Endothelial cell of umbilical vein (primary cell): ENCODE measurements at regions not wholly inside any gene's neighbourhood (a gene's known extent, or its start where the extent isn't known, plus 50 kb on each side); places are given as distances from the start of the nearest gene placed in this dataset.

Experiments used
- BruUV-seq: library from RNA; stranded (reverse); fragments of 400-500 nt; replicated peaks from 2 replicates; lab custom pipeline; 2021; lab: Mats Ljungman, UMichigan
- CTCF ChIA-PET: fragments of 300-600, 350-600 bp; sonication (Branson Sonifier 250); formaldehyde crosslinking; loops from one replicate; lab custom pipeline; 2021; ENCODE audit warnings: antibody characterized with exemption, inconsistent platforms; lab: Charles Lee
- POLR2A ChIA-PET: fragments of 300-600, 350-600 bp; sonication (Branson Sonifier 250); formaldehyde crosslinking; loops from one replicate; lab custom pipeline; 2021; ENCODE audit warnings: antibody characterized with exemption, inconsistent platforms; lab: Charles Lee
- DNase-seq: peaks from one replicate; pipeline ENCODE4 v3.0.0-alpha.2; 2011; ENCODE audit warnings: low read depth, low spot score
- FAIRE-seq: peaks from 2 replicates; lab custom pipeline; 2011; peaks lifted over from hg19 to GRCh38; lab: Jason Lieb, UNC
- H2AFZ ChIP-seq: 2 replicates; pipeline ENCODE4 v1.6.0; 2012; ENCODE audit warnings: low read depth, low read length, control low read depth, inconsistent platforms
- H3K27ac ChIP-seq: 2 replicates; pipeline ENCODE4 v1.5.1; 2011; ENCODE audit warnings: low read depth, mild to moderate bottlenecking, control low read depth, low read length, moderate library complexity; ENCODE audit not compliant: insufficient read depth
- H3K27me3 ChIP-seq, 2 experiments: 2 replicates each; pipeline versions ENCODE4 v1.6.0 to v1.6.1; 2011; ENCODE audit warnings: low read length in 2 of 2, mixed read lengths in 1 of 2; ENCODE audit not compliant: control insufficient read depth in 2 of 2, insufficient read depth in 2 of 2
- H3K36me3 ChIP-seq, 2 experiments: 2 replicates in 1 of 2; 3 replicates in 1 of 2; pipeline ENCODE4 v1.5.1; 2011; ENCODE audit warnings: low read length in 2 of 2, mild to moderate bottlenecking in 1 of 2, moderate library complexity in 1 of 2; ENCODE audit not compliant: control insufficient read depth in 2 of 2, insufficient read depth in 2 of 2; ENCODE audit errors: extremely low read depth in 1 of 2
- H3K4me1 ChIP-seq: 3 replicates; pipeline ENCODE4 v1.5.1; 2011; ENCODE audit warnings: mild to moderate bottlenecking, low read length; ENCODE audit not compliant: control insufficient read depth, insufficient read depth; ENCODE audit errors: extremely low read depth
- H3K4me2 ChIP-seq: 2 replicates; pipeline ENCODE4 v1.6.1; 2011; ENCODE audit warnings: low read length, control low read depth, mixed read lengths; ENCODE audit not compliant: insufficient read depth
- H3K4me3 ChIP-seq, 3 experiments: fragments of 200-600 bp in 1 of 3; sonication (generic), shearing (Covaris generic) in 1 of 3; replicated peaks in 1 of 3; 2 replicates each; pipeline ENCODE4 v1.5.1; 2011 to 2016; ENCODE audit warnings: control low read depth in 3 of 3, low read length in 3 of 3, mild to moderate bottlenecking in 2 of 3, inconsistent platforms in 1 of 3, low read depth in 1 of 3, moderate library complexity in 1 of 3; ENCODE audit not compliant: insufficient read depth in 1 of 3
- H3K79me2 ChIP-seq: 2 replicates; pipeline ENCODE4 v1.6.0; 2012; ENCODE audit warnings: low read length, inconsistent platforms; ENCODE audit not compliant: control insufficient read depth, insufficient read depth
- H3K9ac ChIP-seq: replicated peaks from 2 replicates; pipeline ENCODE3; 2011; ENCODE audit warnings: low read length, control low read depth; ENCODE audit not compliant: insufficient read depth; ENCODE audit errors: extremely low read depth
- H3K9me1 ChIP-seq: replicated peaks from 3 replicates; pipeline ENCODE4 v1.6.0; 2011; ENCODE audit warnings: mild to moderate bottlenecking, low read length; ENCODE audit not compliant: control insufficient read depth, insufficient read depth; ENCODE audit errors: extremely low read depth
- H3K9me3 ChIP-seq: replicated peaks from 2 replicates; pipeline ENCODE4 v1.5.1; 2012; ENCODE audit warnings: low read length, inconsistent platforms; ENCODE audit not compliant: control insufficient read depth, insufficient read depth
- H4K20me1 ChIP-seq: replicated peaks from 2 replicates; pipeline ENCODE3; 2011; ENCODE audit warnings: mild to moderate bottlenecking, low read length; ENCODE audit not compliant: control insufficient read depth, insufficient read depth; ENCODE audit errors: extremely low read depth
- EZH2 ChIP-seq: IDR thresholded peaks from 2 replicates; pipeline ENCODE4 v1.6.1; 2012; ENCODE audit warnings: borderline replicate concordance, low read depth, mild to moderate bottlenecking, moderate library complexity, low read length, inconsistent platforms; ENCODE audit not compliant: severe bottlenecking
- FOS ChIP-seq: IDR thresholded peaks from 2 replicates; pipeline ENCODE4 v1.6.1; 2011; ENCODE audit warnings: mild to moderate bottlenecking, low read length, moderate library complexity, borderline replicate concordance; ENCODE audit not compliant: insufficient read depth
- GATA2 ChIP-seq: IDR thresholded peaks from 2 replicates; pipeline ENCODE4 v1.7.0; 2011; ENCODE audit warnings: low read depth, mild to moderate bottlenecking, moderate library complexity, mixed read lengths, low read length; ENCODE audit not compliant: insufficient read length, insufficient read depth
- JUN ChIP-seq: IDR thresholded peaks from 2 replicates; pipeline ENCODE4 v1.6.1; 2011; ENCODE audit warnings: borderline replicate concordance, low read depth; ENCODE audit not compliant: insufficient read length, insufficient read depth
- MYC ChIP-seq: IDR thresholded peaks from one replicate; pipeline ENCODE4 v1.6.1; 2011; ENCODE audit warnings: mild to moderate bottlenecking, low read depth, low read length
- POLR2A ChIP-seq: IDR thresholded peaks from 2 replicates; pipeline ENCODE4 v1.6.1; 2012; ENCODE audit warnings: low read depth, mild to moderate bottlenecking, control low read depth, low read length
- POLR2AphosphoS5 ChIP-seq: IDR thresholded peaks from 2 replicates; pipeline ENCODE4 v1.6.1; 2012; ENCODE audit warnings: low read depth, mild to moderate bottlenecking, control low read depth, low read length, moderate library complexity; ENCODE audit not compliant: insufficient read depth
- dilution Hi-C: fragments of 300-500 bp; cut with MboI; formaldehyde crosslinking; loops from one replicate; pipeline ENCODE4 v1.15.0; 2019; ENCODE audit warnings: low sequenced_read_pairs; ENCODE audit not compliant: extremely low pct_ligation_motif_present
- intact Hi-C: fragments of 100-400 bp; cut with micrococcal nuclease; formaldehyde crosslinking; loops from one replicate; pipeline ENCODE4 v1.10.0; 2022
- TF ChIP-seq, protein P1 (sequence below), 2 donors: IDR thresholded peaks; 1 replicate in 1 of 2; 2 replicates in 1 of 2; pipeline ENCODE4 v1.5.1; 2011; ENCODE audit warnings: low read length in 2 of 2, mild to moderate bottlenecking in 2 of 2, moderate library complexity in 2 of 2, control low read depth in 1 of 2, inconsistent platforms in 1 of 2, low read depth in 1 of 2; ENCODE audit not compliant: insufficient read depth in 1 of 2; ENCODE audit errors: extremely low read depth in 1 of 2
- TF ChIP-seq, protein P2 (sequence below): IDR thresholded peaks from 2 replicates; pipeline ENCODE4 v1.6.1; 2011; ENCODE audit not compliant: insufficient read depth, insufficient read length

DNA sequence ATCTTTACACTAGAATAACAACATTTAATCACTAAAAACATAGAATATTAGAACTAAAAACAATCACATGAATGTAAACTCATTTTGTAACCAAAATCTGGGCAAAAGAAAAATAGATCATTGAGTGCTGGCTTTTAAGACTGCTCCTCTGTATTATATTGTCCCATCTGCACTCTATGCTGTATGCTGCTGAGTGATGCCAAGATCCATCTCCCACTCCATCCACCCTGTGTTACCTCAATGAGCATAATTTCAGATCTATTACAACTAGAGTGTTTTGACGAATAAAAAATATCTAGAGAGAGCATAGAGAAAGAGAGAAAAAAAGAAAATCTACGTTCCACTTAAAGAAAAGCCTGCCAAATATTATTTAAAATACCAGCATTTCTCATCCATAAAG, 1060.4 kb downstream of the ZPLD1 start:
- POLR2A ChIA-PET = no interaction called here

More for the DNA sequence above, 1060.4 kb downstream of the ZPLD1 start:
- H3K9me1 ChIP-seq = no peaks in the 10 kb centered on the region
- intact Hi-C loops (no loop called here), dilution Hi-C loops (no loop called here)
- CTCF ChIA-PET = no interaction called here
- H4K20me1 ChIP-seq = no peaks in the 10 kb centered on the region
- H3K79me2 ChIP-seq = no peaks in the 10 kb centered on the region
- no peaks in the 10 kb centered on the region for H3K36me3 ChIP-seq
- BruUV-seq = no TSS peak
- no peak overlapping the region for H3K4me3 ChIP-seq
- no peaks in the 10 kb centered on the region for H3K27me3 ChIP-seq
- no peak overlapping the region for H3K4me2 ChIP-seq
- H2AFZ ChIP-seq = no peak overlapping the region
- DNase-seq (no peak), FAIRE-seq (no peak)
- no peaks in the 10 kb centered on the region for H3K4me1 ChIP-seq
- no peak overlapping the region for H3K9ac ChIP-seq
- H3K27ac ChIP-seq = no peak overlapping the region
- H3K9me3 ChIP-seq = peaks cover 5% of the 10 kb centered on the region
- TF ChIP-seq, protein P1, sequence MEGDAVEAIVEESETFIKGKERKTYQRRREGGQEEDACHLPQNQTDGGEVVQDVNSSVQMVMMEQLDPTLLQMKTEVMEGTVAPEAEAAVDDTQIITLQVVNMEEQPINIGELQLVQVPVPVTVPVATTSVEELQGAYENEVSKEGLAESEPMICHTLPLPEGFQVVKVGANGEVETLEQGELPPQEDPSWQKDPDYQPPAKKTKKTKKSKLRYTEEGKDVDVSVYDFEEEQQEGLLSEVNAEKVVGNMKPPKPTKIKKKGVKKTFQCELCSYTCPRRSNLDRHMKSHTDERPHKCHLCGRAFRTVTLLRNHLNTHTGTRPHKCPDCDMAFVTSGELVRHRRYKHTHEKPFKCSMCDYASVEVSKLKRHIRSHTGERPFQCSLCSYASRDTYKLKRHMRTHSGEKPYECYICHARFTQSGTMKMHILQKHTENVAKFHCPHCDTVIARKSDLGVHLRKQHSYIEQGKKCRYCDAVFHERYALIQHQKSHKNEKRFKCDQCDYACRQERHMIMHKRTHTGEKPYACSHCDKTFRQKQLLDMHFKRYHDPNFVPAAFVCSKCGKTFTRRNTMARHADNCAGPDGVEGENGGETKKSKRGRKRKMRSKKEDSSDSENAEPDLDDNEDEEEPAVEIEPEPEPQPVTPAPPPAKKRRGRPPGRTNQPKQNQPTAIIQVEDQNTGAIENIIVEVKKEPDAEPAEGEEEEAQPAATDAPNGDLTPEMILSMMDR (IDR thresholded peaks at IDR 0.05; ENCODE audit: extremely low read depth in 1 of 2, insufficient read depth in 1 of 2, low read depth in 1 of 2, low read length in 2 of 2) = no peak
- no peak for TF ChIP-seq MYC
- no peak for TF ChIP-seq POLR2A
- no peak for TF ChIP-seq GATA2
- no peak for TF ChIP-seq JUN
- no peak for TF ChIP-seq EZH2
- no peak for TF ChIP-seq POLR2AphosphoS5
- no peak for TF ChIP-seq FOS
- TF ChIP-seq, protein P2, sequence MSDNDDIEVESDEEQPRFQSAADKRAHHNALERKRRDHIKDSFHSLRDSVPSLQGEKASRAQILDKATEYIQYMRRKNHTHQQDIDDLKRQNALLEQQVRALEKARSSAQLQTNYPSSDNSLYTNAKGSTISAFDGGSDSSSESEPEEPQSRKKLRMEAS = no peak
